Osteoblast (primary cell): ENCODE measurements at regions not wholly inside any gene's neighbourhood (a gene's known extent, or its start where the extent isn't known, plus 50 kb on each side); places are given as distances from the start of the nearest gene placed in this dataset.

Source experiments
- DNase-seq: peaks from one replicate; pipeline ENCODE4 v3.0.0; 2011; ENCODE audit warnings: low spot score, mixed read lengths; ENCODE audit not compliant: insufficient read length; ENCODE audit errors: missing footprints
- H2AFZ ChIP-seq: 2 replicates; pipeline ENCODE4 v1.6.0; 2011; ENCODE audit warnings: mild to moderate bottlenecking, low read length
- H3K27ac ChIP-seq: 2 replicates; pipeline ENCODE4 v1.5.1; 2011; ENCODE audit warnings: mild to moderate bottlenecking, low read depth, low read length, moderate library complexity
- H3K27me3 ChIP-seq: 2 replicates; pipeline ENCODE4 v1.6.0; 2012; ENCODE audit warnings: mild to moderate bottlenecking, control low read depth, inconsistent platforms, low read length, moderate library complexity; ENCODE audit not compliant: insufficient read depth
- H3K36me3 ChIP-seq: 2 replicates; pipeline ENCODE4 v1.5.1; 2011; ENCODE audit warnings: mild to moderate bottlenecking, low read length, control low read depth, moderate library complexity; ENCODE audit not compliant: insufficient read depth
- H3K4me1 ChIP-seq: 2 replicates; pipeline ENCODE4 v1.5.1; 2011; ENCODE audit warnings: mild to moderate bottlenecking, low read length, control low read depth, moderate library complexity; ENCODE audit not compliant: insufficient read depth
- H3K4me2 ChIP-seq: 2 replicates; pipeline ENCODE4 v1.6.0; 2011; ENCODE audit warnings: mild to moderate bottlenecking, low read length; ENCODE audit not compliant: insufficient read depth
- H3K4me3 ChIP-seq: fragments of 200-600 bp; sonication (generic); 3 replicates; pipeline ENCODE4 v1.5.1; 2012; ENCODE audit warnings: mild to moderate bottlenecking, low read length, inconsistent platforms; ENCODE audit not compliant: insufficient read depth
- H3K79me2 ChIP-seq: 2 replicates; pipeline ENCODE4 v1.6.0; 2012; ENCODE audit warnings: mild to moderate bottlenecking, low read length, control low read depth, inconsistent platforms; ENCODE audit not compliant: insufficient read depth
- H3K9me3 ChIP-seq: 2 replicates; pipeline ENCODE4 v1.5.1; 2011; ENCODE audit warnings: low read depth, low read length, control low read depth
- H4K20me1 ChIP-seq: 2 replicates; pipeline ENCODE4 v1.6.0; 2012; ENCODE audit warnings: mild to moderate bottlenecking, low read length, control low read depth; ENCODE audit not compliant: insufficient read depth
- TF ChIP-seq, protein P1 (sequence below): IDR thresholded peaks from 2 replicates; pipeline ENCODE4 v1.5.1; 2011; ENCODE audit warnings: mild to moderate bottlenecking, low read depth, low read length, moderate library complexity; ENCODE audit errors: extremely low read depth

DNA sequence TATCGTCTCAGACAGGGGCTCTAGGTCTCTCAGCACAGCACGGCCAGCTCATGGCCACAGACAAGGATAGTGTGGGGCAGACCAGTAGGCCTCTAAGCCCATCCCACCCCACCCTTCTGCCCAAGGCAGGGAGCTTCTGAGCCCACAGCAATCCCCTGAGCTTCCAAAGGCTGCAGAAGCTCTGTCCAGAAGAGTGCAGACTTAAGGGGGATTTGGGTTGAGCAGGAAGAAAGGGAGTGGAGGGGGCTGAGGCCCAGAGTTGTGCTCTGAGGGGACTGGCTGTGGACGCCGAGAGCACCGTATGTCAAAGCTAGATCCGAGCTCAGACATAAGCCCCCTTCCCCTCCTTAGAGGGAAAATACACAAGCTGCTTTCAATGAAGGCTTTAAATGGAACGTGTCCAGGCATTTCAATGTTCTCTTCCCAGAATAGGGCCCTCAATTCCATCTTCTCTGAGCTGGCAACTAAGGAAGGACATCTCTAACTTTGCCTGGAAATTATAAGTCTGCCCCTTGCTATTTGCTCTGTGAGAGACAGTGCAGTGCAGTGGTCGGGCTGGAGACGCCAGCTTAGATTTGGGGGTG is 116.4 kb upstream of the RPL38 start:
- Histone ChIP-seq H3K27ac (no peak overlapping the region), H3K79me2 (no peaks in the 10 kb centered on the region), H3K4me2 (no peak overlapping the region), H3K36me3 (no peaks in the 10 kb centered on the region), H4K20me1 (no peaks in the 10 kb centered on the region), H3K4me1 (no peaks in the 10 kb centered on the region), H3K4me3 (no peak overlapping the region), H3K9me3 (no peaks in the 10 kb centered on the region), H3K27me3 (no peaks in the 10 kb centered on the region), H2AFZ (no peak overlapping the region)
- DNase-seq = no peak
- TF ChIP-seq, protein P1, sequence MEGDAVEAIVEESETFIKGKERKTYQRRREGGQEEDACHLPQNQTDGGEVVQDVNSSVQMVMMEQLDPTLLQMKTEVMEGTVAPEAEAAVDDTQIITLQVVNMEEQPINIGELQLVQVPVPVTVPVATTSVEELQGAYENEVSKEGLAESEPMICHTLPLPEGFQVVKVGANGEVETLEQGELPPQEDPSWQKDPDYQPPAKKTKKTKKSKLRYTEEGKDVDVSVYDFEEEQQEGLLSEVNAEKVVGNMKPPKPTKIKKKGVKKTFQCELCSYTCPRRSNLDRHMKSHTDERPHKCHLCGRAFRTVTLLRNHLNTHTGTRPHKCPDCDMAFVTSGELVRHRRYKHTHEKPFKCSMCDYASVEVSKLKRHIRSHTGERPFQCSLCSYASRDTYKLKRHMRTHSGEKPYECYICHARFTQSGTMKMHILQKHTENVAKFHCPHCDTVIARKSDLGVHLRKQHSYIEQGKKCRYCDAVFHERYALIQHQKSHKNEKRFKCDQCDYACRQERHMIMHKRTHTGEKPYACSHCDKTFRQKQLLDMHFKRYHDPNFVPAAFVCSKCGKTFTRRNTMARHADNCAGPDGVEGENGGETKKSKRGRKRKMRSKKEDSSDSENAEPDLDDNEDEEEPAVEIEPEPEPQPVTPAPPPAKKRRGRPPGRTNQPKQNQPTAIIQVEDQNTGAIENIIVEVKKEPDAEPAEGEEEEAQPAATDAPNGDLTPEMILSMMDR = no peak

DNA sequence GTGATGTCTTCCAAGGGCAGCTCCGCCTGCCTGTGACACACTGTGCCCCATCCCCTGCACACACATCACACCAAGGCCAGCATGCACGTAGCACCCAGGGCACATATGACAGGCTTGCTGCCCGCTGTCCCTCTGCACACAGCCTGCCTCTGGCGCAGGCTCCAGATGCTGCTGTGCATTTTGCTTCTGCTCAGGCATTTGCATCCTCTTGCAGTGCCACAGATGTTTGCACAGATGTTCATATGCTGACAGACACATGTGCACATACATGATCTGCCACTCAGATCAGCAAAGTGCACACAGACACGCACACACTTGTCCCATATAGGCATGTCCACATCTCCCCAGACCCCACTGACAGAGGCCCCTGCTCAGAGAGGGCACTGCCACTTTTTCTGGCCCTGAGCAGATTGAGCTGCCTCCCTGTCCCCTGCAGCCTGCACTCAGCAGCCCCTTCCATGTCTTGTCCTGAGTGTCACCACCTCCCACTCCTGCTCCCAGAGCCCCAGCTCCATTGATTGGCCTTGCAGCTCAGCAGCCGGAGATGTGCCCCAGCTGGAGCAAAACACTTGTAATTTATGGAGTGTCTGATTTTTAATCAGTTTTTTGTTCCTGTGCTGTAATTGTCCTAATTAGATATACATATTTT is 115.1 kb upstream of the RPL38 start:
- no peaks in the 10 kb centered on the region for H3K27me3 ChIP-seq
- no peaks in the 10 kb centered on the region for H3K79me2 ChIP-seq
- H2AFZ ChIP-seq = no peak overlapping the region
- no peaks in the 10 kb centered on the region for H3K36me3 ChIP-seq
- H4K20me1 ChIP-seq = no peaks in the 10 kb centered on the region
- no peak for DNase-seq
- no peak overlapping the region for H3K4me3 ChIP-seq
- H3K4me2 ChIP-seq = no peak overlapping the region
- H3K27ac ChIP-seq = no peak overlapping the region
- TF ChIP-seq, protein P1 = no peak
- H3K4me1 ChIP-seq = no peaks in the 10 kb centered on the region
- no peaks in the 10 kb centered on the region for H3K9me3 ChIP-seq

DNA sequence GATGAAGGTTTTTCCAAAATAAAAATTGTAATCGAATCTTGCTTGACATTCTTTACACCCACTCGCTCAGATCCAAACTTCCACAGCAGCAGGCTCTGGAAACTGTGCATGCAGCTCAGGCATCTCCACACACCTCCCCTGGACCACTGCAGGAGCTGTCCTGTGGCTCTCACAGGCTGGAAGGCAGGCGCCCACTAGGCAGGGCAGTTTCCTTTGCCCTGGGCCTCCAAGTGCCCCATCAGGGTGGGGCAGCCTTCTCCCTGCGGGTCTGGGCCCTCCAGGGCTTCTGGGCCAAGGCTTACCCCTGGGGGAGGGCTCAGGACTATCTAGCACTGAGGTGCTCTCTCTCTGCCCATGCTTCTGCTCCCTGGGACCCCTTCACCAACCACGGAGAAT is 114.5 kb upstream of the RPL38 start:
- no peak overlapping the region for H3K4me2 ChIP-seq
- DNase-seq = no peak
- TF ChIP-seq, protein P1 = no peak

DNA sequence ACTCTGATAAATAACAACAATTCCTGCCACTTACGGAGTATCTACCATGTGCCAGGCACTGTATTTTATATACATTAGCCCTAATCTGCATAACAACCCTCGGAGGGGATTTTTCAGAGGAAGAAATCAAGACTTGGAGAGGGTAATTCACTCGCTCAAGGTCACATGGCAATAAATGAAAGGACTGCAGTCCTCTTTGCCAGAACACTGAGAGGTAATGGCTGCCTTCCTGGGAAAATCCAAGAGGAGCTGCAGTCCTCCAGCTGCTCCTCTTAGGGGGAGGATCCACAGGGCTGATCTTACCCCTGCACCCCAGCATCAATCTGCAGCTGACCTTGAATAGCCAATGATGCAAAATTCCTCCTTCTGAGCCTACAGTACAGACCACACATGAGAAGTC is 114.1 kb upstream of the RPL38 start:
- Histone ChIP-seq H3K27me3 (no peaks in the 10 kb centered on the region), H3K4me2 (no peak overlapping the region), H4K20me1 (no peaks in the 10 kb centered on the region), H3K9me3 (no peaks in the 10 kb centered on the region), H3K27ac (no peak overlapping the region), H3K4me1 (no peaks in the 10 kb centered on the region), H3K36me3 (no peaks in the 10 kb centered on the region), H2AFZ (no peak overlapping the region), H3K79me2 (no peaks in the 10 kb centered on the region), H3K4me3 (no peak overlapping the region)
- no peak for DNase-seq
- TF ChIP-seq, protein P1 = no peak

More for the DNA sequence above, 114.5 kb upstream of the RPL38 start:
- Histone ChIP-seq H3K9me3 (no peaks in the 10 kb centered on the region), H3K4me1 (no peaks in the 10 kb centered on the region), H3K36me3 (no peaks in the 10 kb centered on the region), H3K79me2 (no peaks in the 10 kb centered on the region), H3K27me3 (no peaks in the 10 kb centered on the region), H2AFZ (no peak overlapping the region), H3K4me3 (no peak overlapping the region), H4K20me1 (no peaks in the 10 kb centered on the region), H3K27ac (no peak overlapping the region)
